SIG-M5 treated with dmso at 0.1 percent for 504 hours (cell line): ENCODE measurements at regions not wholly inside any gene's neighbourhood (a gene's known extent, or its start where the extent isn't known, plus 50 kb on each side); places are given as distances from the start of the nearest gene placed in this dataset.

ENCODE experiments used
- DNase-seq: peaks from one replicate; lab custom pipeline; 2025; ENCODE audit not compliant: unreplicated experiment; lab: John Stamatoyannopoulos, UW

DNA sequence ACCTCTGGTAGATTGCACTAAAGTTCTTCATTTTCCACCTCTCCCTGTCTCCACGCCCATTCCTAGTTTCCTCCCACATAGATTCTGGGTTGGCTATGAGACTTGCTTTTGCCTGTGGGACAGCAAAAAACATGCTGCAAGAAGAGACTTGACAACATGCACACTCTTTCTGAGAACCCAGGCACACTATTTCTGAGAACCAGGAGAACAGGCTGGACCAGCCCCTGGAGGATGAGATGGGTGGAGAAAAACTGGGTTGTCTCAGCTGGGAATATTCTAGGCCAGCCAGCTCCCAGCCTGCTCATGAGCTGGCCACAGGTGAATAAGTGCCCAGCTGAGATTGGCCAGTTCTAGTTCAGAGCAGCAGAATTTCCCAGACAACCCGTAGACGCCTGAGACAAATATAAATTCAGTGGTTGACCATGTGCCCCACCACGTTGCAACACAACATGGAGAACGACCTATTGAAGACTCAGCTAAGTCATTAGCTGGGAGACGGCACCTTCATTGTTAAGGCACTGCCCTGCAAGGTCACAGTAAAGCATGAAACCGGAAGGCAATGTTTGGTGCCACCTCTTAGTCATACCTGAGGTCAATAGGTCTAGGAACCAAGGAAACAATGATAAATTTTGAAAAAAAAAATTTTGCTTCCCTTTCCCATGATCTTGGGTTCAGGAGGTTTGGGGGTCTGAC lies 92.7 kb upstream of the AKR1E2 start:
- peak; percentile 73 for DNase-seq

DNA sequence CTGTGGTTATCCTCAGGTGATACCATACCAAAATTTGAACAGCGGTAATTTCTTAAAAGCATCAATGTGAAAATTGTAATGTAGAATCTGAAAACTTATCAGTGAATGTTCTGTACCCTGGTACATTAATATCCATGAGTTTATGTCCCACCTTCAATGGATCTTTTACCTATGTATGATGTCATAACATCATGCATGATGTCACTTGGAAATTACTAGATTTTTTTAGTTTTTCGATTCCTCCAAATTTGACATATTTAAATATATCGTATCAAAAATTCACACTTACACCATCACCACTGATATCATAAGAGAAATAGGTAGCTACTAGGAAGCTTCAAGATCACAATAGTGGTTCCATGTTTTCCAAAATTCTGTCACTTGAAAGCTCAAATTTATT lies 95.0 kb upstream of the AKR1E2 start:
- no peak for DNase-seq

DNA sequence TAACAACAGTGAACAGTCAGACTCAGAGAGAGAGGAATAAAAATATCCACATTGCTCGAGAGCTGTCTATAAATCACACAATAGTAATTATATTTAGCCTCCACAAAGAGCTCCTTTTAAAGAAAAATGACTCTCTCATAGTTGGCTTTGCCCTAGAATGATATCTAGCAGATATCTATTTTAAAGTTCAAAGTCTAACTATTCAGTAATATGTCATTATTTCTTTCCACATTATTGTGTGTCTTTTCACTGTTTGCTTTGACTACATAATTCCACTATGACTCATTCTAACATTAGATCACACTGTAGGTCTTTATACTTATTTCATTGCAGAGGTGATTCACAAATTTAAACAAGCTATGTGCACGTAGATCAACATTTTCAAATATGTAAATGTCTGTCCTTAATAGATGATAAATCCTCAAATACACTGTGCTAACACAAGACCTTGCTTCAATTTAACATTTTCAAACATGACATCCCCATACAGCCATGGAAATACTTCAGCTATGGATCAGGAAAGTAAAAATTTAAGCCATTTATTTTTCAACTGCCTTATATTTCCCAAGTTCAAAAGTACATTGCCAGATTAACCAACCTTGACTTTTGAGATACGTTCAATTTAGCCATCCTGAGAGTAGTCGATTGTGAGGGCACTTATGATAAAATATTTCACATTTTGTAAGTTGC lies 99.9 kb upstream of the AKR1E2 start:
- peak; percentile 42 for DNase-seq

GRCh38 chr10:4723860-4724259 lies 102.1 kb upstream of the AKR1E2 start:
- DNase-seq = no peak

DNA sequence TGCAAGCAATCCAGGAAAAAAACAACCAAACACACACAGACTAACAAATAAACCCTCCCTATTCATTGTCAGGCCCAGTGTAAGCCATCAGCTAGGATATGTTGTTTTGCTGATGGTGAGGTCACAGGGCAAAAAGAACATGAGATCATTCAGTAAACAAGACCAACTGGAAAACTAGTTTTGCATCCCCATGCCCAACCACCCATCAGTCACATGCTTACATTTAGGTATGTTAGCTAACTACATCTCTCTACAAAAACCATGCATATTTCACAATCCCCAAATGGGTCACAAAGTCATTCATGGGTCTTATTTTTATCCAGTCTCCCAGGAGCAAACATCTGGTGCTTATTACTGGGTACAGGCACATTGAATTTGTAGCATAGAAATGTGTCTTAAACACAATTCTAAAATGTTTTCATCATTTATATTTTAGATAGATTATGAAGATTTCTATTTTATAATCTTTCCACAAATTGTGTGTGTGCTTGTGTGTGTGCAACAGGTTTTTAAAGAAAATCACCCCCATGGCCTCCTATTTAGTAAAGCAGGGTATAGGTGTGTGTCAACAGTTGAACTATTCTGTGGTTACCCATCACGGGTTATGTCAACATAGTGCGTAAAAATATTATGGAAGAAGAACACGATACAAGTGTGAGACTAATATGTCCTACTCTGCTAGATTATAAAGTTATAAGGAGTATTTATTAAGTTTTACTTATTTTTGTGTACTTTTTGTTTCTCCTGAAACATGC lies 103.8 kb upstream of the AKR1E2 start:
- peak; percentile 52 for DNase-seq

- no peak for DNase-seq
Observed at GRCh38 chr10:4720463-4720862, 105.5 kb upstream of the AKR1E2 start.

DNA sequence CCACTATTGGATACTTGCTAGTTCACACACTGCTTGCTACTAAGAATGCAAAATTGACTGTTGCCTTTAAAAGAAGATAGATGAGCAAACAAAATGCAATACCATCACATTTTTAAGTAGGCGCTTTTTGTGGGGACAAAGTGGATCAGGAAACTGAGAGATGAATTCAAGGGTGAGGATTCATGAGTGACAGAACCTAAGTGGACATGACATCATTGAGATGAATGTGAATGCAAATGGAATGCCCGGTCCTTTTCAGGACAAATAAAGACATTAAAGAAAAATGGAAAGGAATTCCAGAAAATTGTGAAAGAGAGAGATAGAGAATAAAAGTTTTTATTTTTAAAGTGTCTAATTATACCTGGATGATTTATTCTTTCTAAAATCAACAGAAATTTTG lies 106.3 kb upstream of the AKR1E2 start:
- no peak for DNase-seq

GRCh38 chr10:4719036-4719435 lies 107.0 kb upstream of the AKR1E2 start:
- DNase-seq = no peak

DNA sequence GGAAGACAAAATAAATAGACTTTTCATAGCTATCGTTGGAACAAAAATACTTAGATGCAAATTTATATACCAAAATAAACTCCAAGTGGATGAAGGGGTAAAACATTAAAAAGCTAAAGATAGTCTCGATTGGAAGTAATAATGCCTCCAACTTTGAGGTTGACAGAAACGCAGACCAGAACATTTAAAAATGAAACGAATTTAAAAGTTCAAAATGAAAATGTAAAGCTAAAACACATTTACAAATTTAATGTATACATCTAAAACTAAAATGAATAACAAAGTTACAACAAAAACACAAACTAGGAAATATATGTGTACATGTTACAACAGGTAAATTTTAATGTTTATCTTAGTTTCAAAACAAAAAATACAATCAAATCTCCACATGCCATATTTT lies 107.5 kb upstream of the AKR1E2 start:
- no peak for DNase-seq

DNA sequence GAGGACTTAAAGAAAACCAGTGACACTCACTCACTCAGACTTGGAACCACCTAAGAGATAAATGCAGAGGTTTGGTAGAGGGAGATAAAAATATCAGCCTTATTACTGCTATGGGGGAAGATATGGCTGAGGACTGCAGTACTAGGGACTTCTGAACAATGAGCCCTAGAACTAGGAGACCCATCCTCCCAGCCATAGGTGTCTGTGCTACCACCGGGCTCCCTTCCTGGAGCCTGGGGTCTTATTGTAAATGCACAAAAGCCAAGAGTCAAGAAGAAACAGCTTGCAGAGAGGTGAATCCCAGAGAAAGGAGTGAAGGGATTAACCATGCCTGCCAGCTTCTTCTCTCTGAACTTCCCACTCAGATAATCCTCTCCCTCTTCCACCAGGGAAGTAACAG lies 108.3 kb upstream of the AKR1E2 start:
- DNase-seq = no peak

DNA sequence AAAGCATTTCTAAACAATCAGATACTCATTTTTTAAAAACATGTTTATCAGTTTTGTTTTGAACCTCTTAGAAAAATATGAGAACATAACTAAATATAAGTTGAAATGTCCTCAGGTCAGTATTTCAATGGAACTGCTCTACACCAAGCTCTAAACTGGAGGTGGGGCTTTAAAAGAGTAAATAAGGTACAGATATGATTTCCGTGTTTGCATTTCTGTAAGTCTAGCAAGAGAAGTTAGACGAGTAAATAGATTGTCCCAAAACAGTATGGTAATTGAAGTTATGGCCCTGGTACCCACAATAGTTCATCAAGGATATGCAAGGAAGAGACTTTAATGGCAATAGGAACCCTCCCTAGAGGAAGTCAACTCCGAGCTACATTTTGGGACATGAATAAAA lies 115.1 kb upstream of the AKR1E2 start:
- DNase-seq = no peak

GRCh38 chr10:4708123-4708759 lies 117.8 kb upstream of the AKR1E2 start:
- no peak for DNase-seq

- no peak for DNase-seq
Observed at GRCh38 chr10:4707221-4707620, 118.8 kb upstream of the AKR1E2 start.

- no peak for DNase-seq
Observed at GRCh38 chr10:4704034-4704545, 121.9 kb upstream of the AKR1E2 start.

- DNase-seq = no peak
Observed at GRCh38 chr10:4701016-4701415, 125.0 kb upstream of the AKR1E2 start.

- no peak for DNase-seq
Observed at GRCh38 chr10:4699950-4700730, 125.9 kb upstream of the AKR1E2 start.

- DNase-seq = no peak
Observed at GRCh38 chr10:4698075-4698474, 127.9 kb upstream of the AKR1E2 start.

- no peak for DNase-seq
Observed at GRCh38 chr10:4696186-4696585, 129.8 kb upstream of the AKR1E2 start.

DNA sequence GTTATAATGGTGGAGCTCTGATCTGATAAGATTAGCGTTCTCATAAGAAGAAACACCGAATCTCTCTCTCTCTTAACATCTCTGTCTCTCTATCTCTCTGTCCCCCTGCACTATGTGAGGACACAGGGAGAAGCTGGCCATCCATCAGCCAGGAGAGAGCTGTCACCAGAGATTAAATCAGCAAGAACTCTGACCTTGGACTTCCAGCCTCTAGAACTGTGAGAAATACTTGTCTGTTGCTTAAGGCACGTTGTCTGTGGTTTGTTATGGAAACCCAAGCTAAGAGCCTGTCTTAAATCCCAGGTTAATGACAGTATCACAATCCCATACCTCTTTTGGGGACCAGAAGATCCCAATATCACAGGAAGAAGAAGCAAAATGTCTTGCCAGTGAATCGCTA lies 132.0 kb upstream of the AKR1E2 start:
- no peak for DNase-seq

DNA sequence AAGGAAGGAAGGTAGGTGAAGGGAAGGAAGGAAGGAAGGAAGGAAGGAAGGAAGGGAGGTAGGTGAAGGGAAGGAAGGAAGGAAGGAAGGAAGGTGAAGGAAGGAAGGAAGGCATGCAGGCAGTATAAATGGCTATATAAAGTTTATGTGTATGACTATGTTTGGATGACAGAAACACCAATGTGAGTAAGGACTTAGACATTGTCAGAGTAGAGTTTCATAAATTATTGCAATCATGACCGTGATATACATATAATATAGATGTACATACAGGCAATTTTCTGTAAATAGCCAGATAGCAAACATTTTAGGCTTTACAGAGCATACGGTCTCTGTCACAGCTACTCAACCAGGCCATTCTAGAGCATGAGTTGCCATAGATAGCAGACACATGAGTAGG lies 133.8 kb upstream of the AKR1E2 start:
- DNase-seq = no peak

DNA sequence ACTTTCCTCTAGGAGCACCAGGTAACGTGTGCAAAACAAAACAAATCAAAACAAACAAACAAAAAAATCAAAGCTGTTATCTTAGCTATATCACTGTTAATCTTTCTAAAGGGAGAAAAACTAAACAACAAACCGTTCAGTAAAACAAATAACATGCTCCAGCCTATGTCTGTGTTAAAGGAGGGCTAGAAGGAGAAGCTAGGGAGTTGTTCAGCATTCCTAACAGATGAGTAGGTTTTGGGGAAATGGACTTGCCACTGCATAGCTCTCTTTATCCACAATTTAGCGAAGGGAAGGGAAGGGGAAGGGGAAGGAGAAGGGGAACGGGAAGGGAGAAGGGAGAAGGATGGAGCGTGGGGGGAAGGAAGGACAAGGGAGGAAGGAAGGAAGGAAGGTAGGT lies 134.2 kb upstream of the AKR1E2 start:
- DNase-seq = no peak
